Upper lobe of right lung (tissue), 1 donor: ENCODE measurements at regions not wholly inside any gene's neighbourhood (a gene's known extent, or its start where the extent isn't known, plus 50 kb on each side); places are given as distances from the start of the nearest gene placed in this dataset.
"Not testable (repeated sequence)": the region's sequence is repeated elsewhere in the genome, so short reads cannot be mapped to it uniquely, and the experiment has no call there.

Experiments
- ATAC-seq: fragments of 200-7000 bp; cut with Tn5 transposase; one replicate; pipeline ENCODE4 v1.9.1; 2020; ENCODE audit warnings: mild to moderate bottlenecking, moderate library complexity
- DNase-seq: peaks from one replicate; pipeline ENCODE4 v3.0.0-alpha.2; 2020
- H3K27ac ChIP-seq: fragments of 200-600 bp; one replicate; pipeline ENCODE4 v1.8.0; 2022
- H3K27me3 ChIP-seq: fragments of 200-600 bp; one replicate; pipeline ENCODE4 v1.8.0; 2022; ENCODE audit warnings: mild to moderate bottlenecking
- H3K36me3 ChIP-seq: fragments of 200-600 bp; one replicate; pipeline ENCODE4 v1.8.0; 2022
- H3K4me1 ChIP-seq: fragments of 200-600 bp; one replicate; pipeline ENCODE4 v1.8.0; 2022
- H3K4me3 ChIP-seq: fragments of 200-600 bp; one replicate; pipeline ENCODE4 v1.8.0; 2022; ENCODE audit warnings: mild to moderate bottlenecking
- H3K9me3 ChIP-seq: fragments of 200-600 bp; one replicate; pipeline ENCODE4 v1.8.0; 2022
- intact Hi-C: fragments of 100-400 bp; cut with DNase I; formaldehyde crosslinking; loops from one replicate; pipeline ENCODE4 v1.11.0; 2022
- TF ChIP-seq, protein P1 (sequence below): fragments of 200-600 bp; IDR thresholded peaks from one replicate; pipeline ENCODE4 v1.8.0; 2022; ENCODE audit warnings: antibody characterized with exemption
- donor health status: DM: no; HTN: yes; CAD: no; lungs with severe emphysema.

DNA sequence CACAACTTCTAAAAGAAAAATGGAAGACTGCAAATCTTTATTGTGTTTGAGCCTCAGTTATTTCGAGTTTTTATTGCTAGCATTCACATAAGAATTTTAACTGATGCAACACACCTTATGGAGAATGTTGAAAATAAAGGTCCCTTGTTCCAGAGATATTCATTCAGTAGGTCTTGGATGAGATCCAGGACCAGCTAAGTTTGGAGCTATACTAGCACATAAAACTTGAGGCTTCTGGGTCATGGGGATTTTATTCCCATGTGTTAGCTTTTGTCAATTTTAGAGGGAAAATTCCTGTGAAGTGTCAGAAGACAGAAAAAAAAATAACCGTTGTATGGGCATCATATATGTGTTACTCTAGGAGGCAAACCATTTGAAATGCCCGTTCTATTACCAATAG lies 693.2 kb upstream of the MIS18BP1 start:
- no peaks in the 10 kb centered on the region for H3K9me3 ChIP-seq
- ATAC-seq (no peak), DNase-seq (no peak)
- TF ChIP-seq, protein P1, sequence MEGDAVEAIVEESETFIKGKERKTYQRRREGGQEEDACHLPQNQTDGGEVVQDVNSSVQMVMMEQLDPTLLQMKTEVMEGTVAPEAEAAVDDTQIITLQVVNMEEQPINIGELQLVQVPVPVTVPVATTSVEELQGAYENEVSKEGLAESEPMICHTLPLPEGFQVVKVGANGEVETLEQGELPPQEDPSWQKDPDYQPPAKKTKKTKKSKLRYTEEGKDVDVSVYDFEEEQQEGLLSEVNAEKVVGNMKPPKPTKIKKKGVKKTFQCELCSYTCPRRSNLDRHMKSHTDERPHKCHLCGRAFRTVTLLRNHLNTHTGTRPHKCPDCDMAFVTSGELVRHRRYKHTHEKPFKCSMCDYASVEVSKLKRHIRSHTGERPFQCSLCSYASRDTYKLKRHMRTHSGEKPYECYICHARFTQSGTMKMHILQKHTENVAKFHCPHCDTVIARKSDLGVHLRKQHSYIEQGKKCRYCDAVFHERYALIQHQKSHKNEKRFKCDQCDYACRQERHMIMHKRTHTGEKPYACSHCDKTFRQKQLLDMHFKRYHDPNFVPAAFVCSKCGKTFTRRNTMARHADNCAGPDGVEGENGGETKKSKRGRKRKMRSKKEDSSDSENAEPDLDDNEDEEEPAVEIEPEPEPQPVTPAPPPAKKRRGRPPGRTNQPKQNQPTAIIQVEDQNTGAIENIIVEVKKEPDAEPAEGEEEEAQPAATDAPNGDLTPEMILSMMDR, result no peak
- no peaks in the 10 kb centered on the region for H3K27me3 ChIP-seq
- H3K27ac ChIP-seq, result no peak overlapping the region
- no peaks in the 10 kb centered on the region for H3K4me1 ChIP-seq
- H3K36me3 ChIP-seq, result no peaks in the 10 kb centered on the region
- intact Hi-C loops, result no loop called here
- no peak overlapping the region for H3K4me3 ChIP-seq

DNA sequence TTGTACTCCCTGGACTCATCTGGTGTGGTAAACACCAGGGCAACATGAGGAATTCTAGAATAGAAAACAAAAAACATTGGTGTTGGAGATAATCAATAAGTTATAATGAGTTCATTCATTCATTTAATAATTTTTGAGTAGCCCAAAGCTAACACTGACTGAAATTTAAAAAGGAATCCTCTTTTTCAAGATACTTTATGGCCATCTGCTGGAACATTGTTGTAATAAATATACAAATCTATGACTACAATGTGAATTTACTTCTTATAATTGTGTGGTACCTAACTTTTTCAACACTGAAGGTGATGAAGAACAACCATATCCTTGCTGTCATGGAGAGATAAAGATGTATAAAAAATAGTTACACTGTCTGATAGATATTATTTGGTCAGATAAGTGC lies 687.3 kb upstream of the MIS18BP1 start:
- no peak for ATAC-seq
- Histone ChIP-seq H3K27ac (no peak overlapping the region), H3K27me3 (no peaks in the 10 kb centered on the region), H3K4me1 (no peaks in the 10 kb centered on the region), H3K36me3 (no peaks in the 10 kb centered on the region), H3K4me3 (no peak overlapping the region), H3K9me3 (no peaks in the 10 kb centered on the region)
- intact Hi-C loops, result no loop called here
- no peak for DNase-seq
- TF ChIP-seq, protein P1, result no peak

DNA sequence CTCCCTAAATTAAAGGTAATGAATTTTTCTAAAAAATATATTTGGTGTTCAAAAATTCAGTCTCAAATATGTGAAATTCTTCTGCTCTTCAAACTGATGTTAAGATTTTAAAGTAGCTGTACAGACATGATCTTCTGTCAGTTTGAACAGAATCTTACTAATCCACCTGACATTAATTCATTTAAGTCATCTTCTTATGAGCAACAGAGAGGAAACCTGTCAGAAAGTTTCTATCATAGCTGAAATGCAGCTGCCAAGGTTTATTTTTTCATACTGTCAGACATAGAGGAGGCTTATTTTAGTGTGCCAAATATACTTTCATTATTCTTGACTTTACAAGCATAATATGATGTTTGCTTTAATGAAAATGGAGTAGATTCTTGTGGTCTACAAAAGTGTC lies 686.6 kb upstream of the MIS18BP1 start:
- ATAC-seq, result no peak

DNA sequence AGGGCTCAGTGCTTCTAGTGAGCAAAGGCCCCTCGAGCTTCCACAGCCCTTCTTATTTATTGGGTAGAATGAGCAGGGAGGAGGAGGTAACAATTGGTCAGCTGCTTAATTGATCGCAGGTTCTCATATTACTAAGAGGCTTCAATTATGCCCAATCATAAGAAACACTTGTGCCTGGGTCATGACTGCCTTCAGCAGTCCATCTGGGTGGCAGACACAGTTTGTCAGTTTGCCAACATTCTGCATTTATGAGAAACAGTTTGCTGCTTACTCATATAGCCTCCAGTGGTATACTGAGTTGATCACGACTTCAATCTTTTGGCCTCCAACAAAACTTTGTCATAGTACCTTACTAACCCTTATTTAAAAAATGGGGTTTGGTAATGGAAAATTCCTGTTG lies 667.0 kb upstream of the MIS18BP1 start:
- H3K36me3 ChIP-seq, H3K27me3 ChIP-seq, H3K4me3 ChIP-seq, intact Hi-C loops, DNase-seq, H3K27ac ChIP-seq, ATAC-seq, H3K9me3 ChIP-seq, H3K4me1 ChIP-seq: not testable (repeated sequence)

More for the DNA sequence above, 686.6 kb upstream of the MIS18BP1 start:
- TF ChIP-seq, protein P1, result no peak
- Histone ChIP-seq H3K27ac (no peak overlapping the region), H3K4me3 (no peak overlapping the region), H3K36me3 (no peaks in the 10 kb centered on the region), H3K9me3 (no peaks in the 10 kb centered on the region), H3K27me3 (no peaks in the 10 kb centered on the region), H3K4me1 (no peaks in the 10 kb centered on the region)
- DNase-seq, result no peak
- intact Hi-C loops, result no loop called here

DNA sequence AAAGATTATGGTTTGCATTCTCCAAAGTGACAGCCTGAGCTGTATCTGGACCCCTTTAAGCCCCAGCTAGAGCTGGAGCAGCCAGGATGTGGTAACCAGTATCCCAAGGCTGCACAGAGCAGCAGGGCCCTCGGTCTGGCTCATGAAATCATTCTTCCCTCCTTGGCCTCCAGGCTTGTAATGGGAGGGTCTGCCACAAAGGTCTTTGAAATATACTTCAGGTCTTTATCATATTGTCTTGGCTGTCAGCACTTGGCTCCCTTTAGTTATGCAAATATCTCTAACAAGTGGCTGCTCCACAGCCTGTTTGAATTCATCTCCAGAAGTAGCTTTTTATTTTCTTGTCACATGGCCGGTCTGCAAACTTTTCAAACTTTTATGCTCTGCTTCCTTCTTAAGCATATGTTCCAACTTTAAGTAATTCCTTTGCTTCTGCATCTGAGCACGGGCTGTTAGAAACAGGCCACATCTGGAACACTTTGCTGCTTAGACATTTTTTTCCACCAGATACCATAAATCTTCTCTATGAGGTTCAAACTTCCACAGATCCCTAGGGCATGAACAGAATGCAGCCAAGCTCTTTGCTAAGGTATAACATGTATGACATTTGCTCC lies 663.4 kb upstream of the MIS18BP1 start:
- H3K4me3 ChIP-seq, result no peak overlapping the region
- DNase-seq, result no peak
- H3K4me1 ChIP-seq, result no peaks in the 10 kb centered on the region
- no peak for ATAC-seq
- H3K27me3 ChIP-seq, result no peaks in the 10 kb centered on the region
- H3K27ac ChIP-seq, result no peak overlapping the region
- H3K36me3 ChIP-seq, result no peaks in the 10 kb centered on the region
- TF ChIP-seq, protein P1, result no peak
- intact Hi-C loops, result no loop called here
- peaks cover 5% of the 10 kb centered on the region for H3K9me3 ChIP-seq

DNA sequence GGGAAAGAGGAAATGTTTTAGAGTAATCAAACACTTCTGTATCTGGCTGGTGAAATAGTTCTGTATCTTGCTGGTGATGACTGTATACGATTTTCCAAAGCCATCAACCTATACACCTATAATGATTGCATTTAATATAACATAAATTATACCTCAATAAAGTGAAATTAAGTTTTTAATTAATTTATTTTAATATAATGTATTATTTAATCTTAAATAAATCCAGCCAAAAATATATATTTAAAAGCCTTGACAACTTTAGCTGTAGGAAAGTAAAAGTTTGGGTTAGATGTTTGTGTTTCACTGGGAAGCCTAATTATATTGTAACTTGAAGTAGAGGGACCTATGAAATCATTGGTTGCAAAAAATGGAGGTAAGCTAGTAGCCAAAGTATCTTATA lies 654.8 kb upstream of the MIS18BP1 start:
- intact Hi-C loops, result no loop called here
- no peak for DNase-seq
- Histone ChIP-seq H3K27me3 (no peaks in the 10 kb centered on the region), H3K9me3 (no peaks in the 10 kb centered on the region), H3K4me1 (no peaks in the 10 kb centered on the region), H3K36me3 (no peaks in the 10 kb centered on the region), H3K27ac (no peak overlapping the region), H3K4me3 (no peak overlapping the region)
- TF ChIP-seq, protein P1, result no peak
- ATAC-seq, result no peak
